ENCODE measurements at regions not wholly inside any gene's neighbourhood (a gene's known extent, or its start where the extent isn't known, plus 50 kb on each side); places are given as distances from the start of the nearest gene placed in this dataset.

- no peak overlapping the region for H3K4me3 ChIP-seq (ENCODE audit: low read depth, low read length)
- TF ChIP-seq CTCF (IDR thresholded peaks at IDR 0.05; ENCODE audit: low read depth, low read length), result no peak
Measured at GRCh38 chr3:59570806-59571205, 521.0 kb upstream of the CFAP20DC start.

- no peak overlapping the region for H3K4me3 ChIP-seq (ENCODE audit: low read depth, low read length)
- TF ChIP-seq CTCF (IDR thresholded peaks at IDR 0.05; ENCODE audit: low read depth, low read length), result no peak
Measured at GRCh38 chr3:59567661-59568060, 517.8 kb upstream of the CFAP20DC start.

GRCh38 chr3:59566481-59566975 lies 516.7 kb upstream of the CFAP20DC start:
- H3K4me3 ChIP-seq (ENCODE audit: low read depth, low read length), result no peak overlapping the region
- no peak for TF ChIP-seq CTCF (IDR thresholded peaks at IDR 0.05; ENCODE audit: low read depth, low read length)

- H3K4me3 ChIP-seq (ENCODE audit: low read depth, low read length), result no peak overlapping the region
- no peak for TF ChIP-seq CTCF (IDR thresholded peaks at IDR 0.05; ENCODE audit: low read depth, low read length)
Measured at GRCh38 chr3:59565125-59565524, 515.3 kb upstream of the CFAP20DC start.

- H3K4me3 ChIP-seq (ENCODE audit: low read depth, low read length), result no peak overlapping the region
- TF ChIP-seq CTCF (IDR thresholded peaks at IDR 0.05; ENCODE audit: low read depth, low read length), result no peak
Measured at GRCh38 chr3:59563966-59564365, 514.1 kb upstream of the CFAP20DC start.

- no peak for TF ChIP-seq CTCF (IDR thresholded peaks at IDR 0.05; ENCODE audit: low read depth, low read length)
Measured at GRCh38 chr3:59563072-59563605, 513.3 kb upstream of the CFAP20DC start.

GRCh38 chr3:59559721-59560435 lies 510.1 kb upstream of the CFAP20DC start:
- H3K4me3 ChIP-seq (ENCODE audit: low read depth, low read length), result no peak overlapping the region
- no peak for TF ChIP-seq CTCF (IDR thresholded peaks at IDR 0.05; ENCODE audit: low read depth, low read length)

More at GRCh38 chr3:59563072-59563605, 513.3 kb upstream of the CFAP20DC start:
- H3K4me3 ChIP-seq (ENCODE audit: low read depth, low read length), result no peak overlapping the region

Data from WI38 (cell line).